NCI-H146 treated with DMSO at 0.1 percent for 48 hours (cell line): ENCODE measurements at regions not wholly inside any gene's neighbourhood (a gene's known extent, or its start where the extent isn't known, plus 50 kb on each side); places are given as distances from the start of the nearest gene placed in this dataset.

Experiments
- DNase-seq: peaks from one replicate; lab custom pipeline; 2025; ENCODE audit not compliant: unreplicated experiment; lab: John Stamatoyannopoulos, UW

GRCh38 chr5:120219988-120220387 lies 244.1 kb upstream of the PRR16 start:
- DNase-seq, result no peak

GRCh38 chr5:120225524-120225923 lies 238.6 kb upstream of the PRR16 start:
- no peak for DNase-seq

GRCh38 chr5:120228262-120229031 lies 235.7 kb upstream of the PRR16 start:
- no peak for DNase-seq

- DNase-seq, result no peak
These were observed 235.1 kb upstream of the PRR16 start for GRCh38 chr5:120229036-120229435.

- no peak for DNase-seq
These were observed 232.5 kb upstream of the PRR16 start for GRCh38 chr5:120231563-120231962.

GRCh38 chr5:120236360-120236759 lies 227.7 kb upstream of the PRR16 start:
- no peak for DNase-seq

GRCh38 chr5:120239086-120239485 lies 225.0 kb upstream of the PRR16 start:
- no peak for DNase-seq

- no peak for DNase-seq
These were observed 223.4 kb upstream of the PRR16 start for GRCh38 chr5:120240706-120241105.

GRCh38 chr5:120241400-120241799 lies 222.7 kb upstream of the PRR16 start:
- DNase-seq, result no peak

- DNase-seq, result no peak
These were observed 212.2 kb upstream of the PRR16 start for GRCh38 chr5:120251898-120252297.

- no peak for DNase-seq
These were observed 211.3 kb upstream of the PRR16 start for GRCh38 chr5:120252839-120253238.

GRCh38 chr5:120254385-120254784 lies 209.7 kb upstream of the PRR16 start:
- DNase-seq, result no peak

GRCh38 chr5:120255214-120255613 lies 208.9 kb upstream of the PRR16 start:
- DNase-seq, result no peak

- no peak for DNase-seq
These were observed 207.7 kb upstream of the PRR16 start for GRCh38 chr5:120256376-120256775.

- no peak for DNase-seq
These were observed 206.6 kb upstream of the PRR16 start for GRCh38 chr5:120257358-120257971.

GRCh38 chr5:120258123-120258522 lies 206.0 kb upstream of the PRR16 start:
- no peak for DNase-seq

- DNase-seq, result no peak
These were observed 203.4 kb upstream of the PRR16 start for GRCh38 chr5:120260651-120261050.

GRCh38 chr5:120270498-120270897 lies 193.6 kb upstream of the PRR16 start:
- no peak for DNase-seq

- no peak for DNase-seq
These were observed 170.3 kb upstream of the PRR16 start for GRCh38 chr5:120293796-120294195.

- no peak for DNase-seq
These were observed 166.5 kb upstream of the PRR16 start for GRCh38 chr5:120297616-120298015.

- DNase-seq, result no peak
These were observed 165.1 kb upstream of the PRR16 start for GRCh38 chr5:120298981-120299380.

- DNase-seq, result no peak
These were observed 159.4 kb upstream of the PRR16 start for GRCh38 chr5:120304663-120305062.

GRCh38 chr5:120306303-120306702 lies 157.8 kb upstream of the PRR16 start:
- DNase-seq, result no peak
